ENCODE measurements at regions not wholly inside any gene's neighbourhood (a gene's known extent, or its start where the extent isn't known, plus 50 kb on each side); places are given as distances from the start of the nearest gene placed in this dataset.

GRCh38 chr10:24132741-24133140 lies 76.2 kb upstream of the KIAA1217 start:
- H3K4me3 ChIP-seq (ENCODE audit: low read depth, low read length), result no peak overlapping the region
- no peak for TF ChIP-seq CTCF (IDR thresholded peaks at IDR 0.05; ENCODE audit: insufficient read depth, low read length, missing control alignments)
- DNase-seq (ENCODE audit: low read depth, low spot score), result no peak
- CTCF ChIA-PET, result no interaction called here
- POLR2A ChIA-PET, result no interaction called here

GRCh38 chr10:24133835-24134234 lies 75.1 kb upstream of the KIAA1217 start:
- ChIA-PET CTCF (no interaction called here), POLR2A (no interaction called here)
- TF ChIP-seq CTCF (IDR thresholded peaks at IDR 0.05; ENCODE audit: insufficient read depth, low read length, missing control alignments), result no peak
- no peak overlapping the region for H3K4me3 ChIP-seq (ENCODE audit: low read depth, low read length)
- DNase-seq (ENCODE audit: low read depth, low spot score), result no peak

DNA sequence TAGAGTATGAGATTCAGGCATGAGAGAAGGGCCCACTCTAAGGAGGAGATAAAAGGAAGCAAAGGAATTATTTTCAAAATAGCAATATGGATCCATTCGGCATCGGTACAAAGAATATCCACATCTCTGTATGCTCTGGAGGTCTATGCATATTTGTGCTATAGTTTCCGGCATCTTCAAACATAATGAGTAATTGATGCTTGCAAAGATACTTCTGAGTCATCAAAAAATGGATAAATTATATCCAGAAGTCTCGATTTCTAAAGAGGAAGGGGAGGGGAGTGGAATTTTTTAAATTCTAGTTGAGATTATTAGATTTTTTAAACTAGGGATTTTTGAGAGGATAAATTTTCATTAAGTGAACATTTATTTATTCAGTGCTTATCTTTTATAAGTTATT lies 72.9 kb upstream of the KIAA1217 start:
- ChIA-PET CTCF (interaction anchor here (1.0 kb wide), 1 partner anchor 60 kb away, joined by 3 read pairs; no protein-coding TSS in a partner anchor), POLR2A (no interaction called here)
- no peak overlapping the region for H3K4me3 ChIP-seq (ENCODE audit: low read depth, low read length)
- no peak for DNase-seq (ENCODE audit: low read depth, low spot score)
- no peak for TF ChIP-seq CTCF (IDR thresholded peaks at IDR 0.05; ENCODE audit: insufficient read depth, low read length, missing control alignments)

DNA sequence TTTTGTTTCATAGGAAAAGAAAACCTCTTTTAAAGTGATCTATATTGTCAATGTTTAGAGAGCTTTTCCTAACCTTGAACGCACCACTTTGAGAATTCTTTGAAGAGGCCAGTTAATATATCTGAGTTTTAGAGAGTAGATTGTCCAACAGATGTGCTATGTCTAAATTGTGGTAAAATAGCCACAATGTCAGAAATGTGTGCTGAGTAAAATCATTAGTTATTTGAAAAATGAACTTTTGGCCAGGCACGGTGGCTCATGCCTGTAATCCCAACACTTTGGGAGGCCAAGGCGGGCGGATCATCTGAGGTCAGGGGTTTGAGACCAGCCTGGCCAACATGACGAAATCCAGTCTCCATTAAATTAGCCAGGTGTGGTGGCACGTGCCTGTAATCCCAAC lies 61.6 kb upstream of the KIAA1217 start:
- TF ChIP-seq CTCF (IDR thresholded peaks at IDR 0.05; ENCODE audit: insufficient read depth, low read length, missing control alignments), result no peak
- CTCF ChIA-PET, result no interaction called here
- no peak overlapping the region for H3K4me3 ChIP-seq (ENCODE audit: low read depth, low read length)
- DNase-seq (ENCODE audit: low read depth, low spot score), result no peak
- POLR2A ChIA-PET, result no interaction called here

GRCh38 chr10:24149640-24150039 lies 59.3 kb upstream of the KIAA1217 start:
- ChIA-PET CTCF (no interaction called here), POLR2A (no interaction called here)
- no peak overlapping the region for H3K4me3 ChIP-seq (ENCODE audit: low read depth, low read length)
- no peak for DNase-seq (ENCODE audit: low read depth, low spot score)
- no peak for TF ChIP-seq CTCF (IDR thresholded peaks at IDR 0.05; ENCODE audit: insufficient read depth, low read length, missing control alignments)

GRCh38 chr10:24150853-24151252 lies 58.1 kb upstream of the KIAA1217 start:
- ChIA-PET POLR2A (no interaction called here), CTCF (no interaction called here)
- no peak for DNase-seq (ENCODE audit: low read depth, low spot score)
- H3K4me3 ChIP-seq (ENCODE audit: low read depth, low read length), result no peak overlapping the region
- no peak for TF ChIP-seq CTCF (IDR thresholded peaks at IDR 0.05; ENCODE audit: insufficient read depth, low read length, missing control alignments)

All from AG04449 (cell line).